Pulmonary artery endothelial cell (primary cell): ENCODE measurements at regions not wholly inside any gene's neighbourhood (a gene's known extent, or its start where the extent isn't known, plus 50 kb on each side); places are given as distances from the start of the nearest gene placed in this dataset.

ENCODE experiments used
- DNase-seq: peaks from one replicate; pipeline ENCODE4 v3.0.0-alpha.2; 2011; ENCODE audit warnings: low read depth, low spot score

GRCh38 chr2:241924069-241924908, 54.8 kb downstream of the RTP5 start:
- DNase-seq, result no peak

GRCh38 chr2:241924909-241925250, 55.4 kb downstream of the RTP5 start:
- DNase-seq, result no peak

- DNase-seq, result no peak
These were observed 55.7 kb downstream of the RTP5 start for GRCh38 chr2:241925277-241925676.

- DNase-seq, result no peak
These were observed 56.4 kb downstream of the RTP5 start for GRCh38 chr2:241925821-241926441.

- DNase-seq, result no peak
These were observed 57.2 kb downstream of the RTP5 start for GRCh38 chr2:241926541-241927311.

- no peak for DNase-seq
These were observed 60.3 kb downstream of the RTP5 start for GRCh38 chr2:241929551-241930490.

GRCh38 chr2:241931084-241931975, 61.8 kb downstream of the RTP5 start:
- no peak for DNase-seq

GRCh38 chr2:241931976-241932898, 62.7 kb downstream of the RTP5 start:
- DNase-seq, result no peak

GRCh38 chr2:241932899-241933178, 63.3 kb downstream of the RTP5 start:
- DNase-seq, result no peak

GRCh38 chr2:241933179-241933911, 63.8 kb downstream of the RTP5 start:
- no peak for DNase-seq

GRCh38 chr2:241935314-241935713, 65.8 kb downstream of the RTP5 start:
- DNase-seq, result no peak

- DNase-seq, result no peak
These were observed 66.2 kb downstream of the RTP5 start for GRCh38 chr2:241935774-241936173.

GRCh38 chr2:241936457-241937133, 67.1 kb downstream of the RTP5 start:
- no peak for DNase-seq

- DNase-seq, result no peak
These were observed 67.8 kb downstream of the RTP5 start for GRCh38 chr2:241937297-241937696.

GRCh38 chr2:241939541-241939940, 70.0 kb downstream of the RTP5 start:
- no peak for DNase-seq

- no peak for DNase-seq
These were observed 70.8 kb downstream of the RTP5 start for GRCh38 chr2:241940329-241940728.

- no peak for DNase-seq
These were observed 72.3 kb downstream of the RTP5 start for GRCh38 chr2:241941691-241942301.
